HS-27A (cell line): ENCODE measurements at regions not wholly inside any gene's neighbourhood (a gene's known extent, or its start where the extent isn't known, plus 50 kb on each side); places are given as distances from the start of the nearest gene placed in this dataset.

Experiments used
- DNase-seq: peaks from one replicate; pipeline ENCODE4 v3.0.0-alpha.2; 2012; ENCODE audit warnings: low read depth, missing footprints

GRCh38 chr4:74649193-74649592 is 145.1 kb downstream of the BTC start:
- DNase-seq: no peak

DNA sequence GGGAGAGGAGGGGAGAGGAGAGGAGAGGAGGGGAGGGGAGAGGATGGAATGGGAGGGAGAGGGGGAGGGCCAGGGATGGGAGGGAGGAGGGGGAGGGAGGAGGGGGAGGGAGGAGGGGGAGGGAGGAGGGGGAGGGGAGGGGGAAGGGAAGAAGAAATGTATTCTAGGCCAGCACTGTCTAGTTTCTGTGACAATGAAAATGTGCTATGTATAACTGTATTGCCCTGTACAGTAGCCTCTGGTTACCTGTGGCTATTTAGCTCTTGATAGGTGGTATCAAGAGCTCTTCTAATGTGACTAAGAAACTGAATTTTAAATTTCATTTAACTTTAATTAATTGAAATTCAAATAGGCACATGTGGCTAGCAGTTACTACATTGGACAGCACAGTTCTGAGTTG is 143.1 kb downstream of the BTC start:
- no peak for DNase-seq

- no peak for DNase-seq
These were observed 140.7 kb downstream of the BTC start for GRCh38 chr4:74653331-74654229.

DNA sequence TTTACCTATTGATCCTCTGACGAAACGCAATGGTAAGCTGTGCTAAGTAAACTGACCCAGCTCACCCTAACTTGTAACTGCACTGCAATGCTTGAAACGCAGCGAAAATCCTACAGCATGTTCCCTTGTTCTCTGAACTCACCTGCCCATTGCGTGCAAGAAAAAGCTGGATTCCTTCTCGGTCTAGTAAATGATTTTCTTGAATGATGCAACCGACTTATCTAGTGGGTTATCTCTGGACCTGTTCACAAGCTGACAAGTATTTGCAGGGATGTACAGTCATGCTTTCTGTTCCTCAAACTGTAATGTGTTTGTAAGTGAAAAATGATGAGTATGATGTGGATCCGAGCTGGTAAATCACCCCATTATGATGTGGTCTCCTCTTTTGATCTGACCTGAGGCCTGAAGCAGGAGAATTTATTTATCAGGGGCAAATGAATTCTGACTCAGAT is 140.1 kb downstream of the BTC start:
- no peak for DNase-seq

DNA sequence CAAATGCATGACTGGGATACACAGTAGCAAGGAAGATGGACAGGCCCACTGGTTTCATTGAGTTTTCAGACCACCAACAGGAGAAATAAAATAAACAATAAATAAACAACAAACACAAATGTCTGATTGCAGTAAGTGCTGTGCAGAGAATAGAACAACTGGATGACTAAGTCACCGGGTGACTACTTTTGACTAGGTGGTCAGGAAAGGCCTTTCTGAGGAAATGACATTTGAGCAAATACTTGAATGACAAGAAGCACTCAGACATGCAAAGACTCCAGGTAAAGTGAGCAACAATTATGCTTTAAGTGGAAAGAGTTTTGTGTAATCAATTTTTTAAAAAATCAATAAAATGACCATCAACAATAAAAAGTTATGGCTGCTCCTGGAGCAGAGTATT is 137.7 kb downstream of the BTC start:
- DNase-seq: no peak

DNA sequence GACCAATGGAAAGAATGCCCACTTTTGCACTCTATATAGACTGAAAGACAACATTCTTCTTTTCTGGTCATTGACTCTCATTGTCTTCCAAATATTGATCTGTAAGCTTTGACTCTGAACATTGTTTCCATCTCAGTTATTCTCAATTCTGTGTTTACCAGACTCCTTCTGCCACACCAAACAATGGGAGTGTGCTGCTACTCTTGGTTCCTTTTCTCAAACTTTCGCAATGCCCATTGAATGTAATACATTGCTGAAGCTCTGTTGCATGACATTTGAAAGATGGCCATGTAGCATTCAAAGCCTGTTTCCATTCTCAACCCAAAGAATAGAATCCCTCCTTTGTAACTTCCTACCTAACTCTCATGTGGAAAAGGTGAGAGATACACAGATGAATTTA is 136.2 kb downstream of the BTC start:
- DNase-seq: no peak

DNA sequence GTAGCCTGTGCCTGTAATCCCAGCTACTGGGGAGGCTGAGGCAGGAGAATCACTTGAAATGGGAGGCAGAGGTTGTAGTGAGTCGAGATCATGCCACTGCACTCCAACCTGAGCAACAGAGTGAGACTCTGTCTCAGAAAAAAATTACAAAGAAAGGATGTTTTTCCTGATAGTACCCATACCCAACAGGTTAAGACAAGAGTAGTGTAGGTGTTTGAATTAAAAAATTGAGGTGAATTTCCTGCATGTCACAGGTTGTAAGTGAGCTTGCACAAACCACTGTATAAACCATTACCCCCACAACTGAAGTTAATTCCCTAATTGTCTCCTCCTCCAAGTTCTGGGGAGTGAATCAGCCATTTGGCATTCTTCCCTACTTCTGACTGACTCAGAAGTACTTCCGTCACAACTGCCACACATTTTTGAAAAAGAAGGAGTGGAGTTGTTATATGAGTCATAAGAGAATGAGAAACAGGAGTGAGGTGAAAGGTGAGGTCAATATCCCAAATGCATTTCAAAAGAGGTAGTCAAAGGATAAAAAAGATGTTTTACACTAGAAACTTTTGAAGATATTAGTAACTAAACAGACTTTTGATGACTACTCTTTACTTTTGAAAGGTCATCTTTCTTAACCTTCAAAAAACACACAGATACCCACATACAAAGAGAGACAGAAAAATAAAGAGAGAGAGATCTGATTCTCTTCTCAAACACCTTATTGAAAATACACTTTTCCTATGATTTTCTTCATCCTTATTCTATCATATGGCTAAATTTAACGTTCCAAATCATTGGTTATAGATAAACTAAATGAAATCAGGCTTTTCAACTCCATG is 134.5 kb downstream of the BTC start:
- DNase-seq: peak; percentile 90

DNA sequence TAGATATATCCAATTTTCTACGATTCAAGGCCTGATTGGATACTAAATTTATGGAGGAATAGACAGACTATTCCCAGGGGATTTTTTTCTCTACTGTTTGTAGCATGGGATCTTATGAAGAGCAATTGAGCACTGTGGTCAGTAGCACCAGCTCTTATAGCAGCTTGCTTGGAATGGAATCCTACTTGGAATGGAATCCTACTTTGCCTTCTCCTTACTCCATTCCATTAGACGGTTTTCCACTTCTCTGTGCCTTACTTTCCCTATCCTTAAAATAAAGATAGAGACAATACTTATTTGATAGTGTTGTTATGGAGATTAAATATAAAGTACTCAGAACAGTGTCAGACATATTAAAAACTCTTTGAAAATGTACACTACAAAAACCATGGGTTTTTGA is 133.5 kb downstream of the BTC start:
- no peak for DNase-seq

GRCh38 chr4:74661427-74662201 is 132.7 kb downstream of the BTC start:
- peak; percentile 19 for DNase-seq

- DNase-seq: no peak
These were observed 130.7 kb downstream of the BTC start for GRCh38 chr4:74663631-74664030.

DNA sequence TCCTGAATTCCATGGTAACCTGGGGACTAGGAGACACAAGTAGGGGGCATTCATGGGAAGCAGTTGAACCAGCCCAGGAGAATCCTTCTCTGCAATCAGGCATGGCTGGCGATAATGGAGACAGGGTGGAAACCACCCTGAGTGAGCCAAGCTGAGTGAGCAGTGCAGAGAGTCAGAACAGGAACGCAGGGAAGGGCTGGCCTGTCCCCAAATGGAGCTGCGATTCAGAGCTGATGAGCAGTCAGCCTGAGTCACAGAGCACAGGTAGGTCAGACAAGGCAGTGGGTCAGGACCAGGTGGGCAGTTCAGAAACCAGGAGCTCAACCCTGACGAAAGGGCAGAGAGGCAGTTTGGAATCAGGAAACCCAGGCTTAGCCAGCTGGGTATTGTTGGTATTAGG is 129.0 kb downstream of the BTC start:
- no peak for DNase-seq

DNA sequence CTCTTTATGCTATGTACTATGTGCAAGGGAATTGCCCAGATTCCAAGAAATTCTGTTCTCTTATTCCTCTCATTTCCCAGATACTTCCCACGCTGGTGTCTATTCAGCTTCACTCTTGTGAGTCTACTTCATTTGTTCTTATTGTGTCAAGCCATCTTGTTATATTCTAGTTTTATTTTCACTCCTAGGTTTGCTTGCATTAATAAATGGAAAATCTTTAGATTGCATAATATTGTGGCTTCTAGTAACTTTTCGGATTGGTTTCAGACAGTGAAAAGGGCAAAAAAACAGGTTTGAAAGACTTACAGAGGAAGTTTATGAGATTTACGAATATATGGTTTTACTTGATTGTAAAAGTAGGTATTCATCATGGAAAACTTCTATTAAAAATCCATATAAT is 128.4 kb downstream of the BTC start:
- DNase-seq: no peak

DNA sequence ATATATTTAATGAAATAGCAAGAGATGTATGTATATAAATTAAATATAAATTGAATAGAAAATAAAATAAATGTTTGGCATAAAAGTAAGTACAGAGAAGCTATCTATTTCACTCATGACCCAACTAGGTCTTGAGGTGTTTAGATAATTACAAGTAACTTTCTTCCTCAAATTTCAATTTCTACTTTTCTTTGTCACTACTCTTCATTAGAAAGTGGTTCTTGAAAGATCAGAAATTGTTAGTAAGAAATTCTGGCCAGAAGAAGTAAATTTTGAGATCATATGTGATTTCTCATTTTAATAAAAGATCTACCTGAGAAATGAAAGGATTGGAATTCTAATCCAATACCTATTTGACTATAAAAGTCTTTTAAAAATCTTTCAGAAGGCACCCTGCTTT is 126.9 kb downstream of the BTC start:
- DNase-seq: no peak

- no peak for DNase-seq
These were observed 126.4 kb downstream of the BTC start for GRCh38 chr4:74667944-74668343.

- no peak for DNase-seq
These were observed 124.6 kb downstream of the BTC start for GRCh38 chr4:74669702-74670101.

- no peak for DNase-seq
These were observed 123.7 kb downstream of the BTC start for GRCh38 chr4:74670583-74670982.

- DNase-seq: peak; percentile 36
These were observed 123.1 kb downstream of the BTC start for GRCh38 chr4:74671080-74671698.

- no peak for DNase-seq
These were observed 119.6 kb downstream of the BTC start for GRCh38 chr4:74674750-74675149.

DNA sequence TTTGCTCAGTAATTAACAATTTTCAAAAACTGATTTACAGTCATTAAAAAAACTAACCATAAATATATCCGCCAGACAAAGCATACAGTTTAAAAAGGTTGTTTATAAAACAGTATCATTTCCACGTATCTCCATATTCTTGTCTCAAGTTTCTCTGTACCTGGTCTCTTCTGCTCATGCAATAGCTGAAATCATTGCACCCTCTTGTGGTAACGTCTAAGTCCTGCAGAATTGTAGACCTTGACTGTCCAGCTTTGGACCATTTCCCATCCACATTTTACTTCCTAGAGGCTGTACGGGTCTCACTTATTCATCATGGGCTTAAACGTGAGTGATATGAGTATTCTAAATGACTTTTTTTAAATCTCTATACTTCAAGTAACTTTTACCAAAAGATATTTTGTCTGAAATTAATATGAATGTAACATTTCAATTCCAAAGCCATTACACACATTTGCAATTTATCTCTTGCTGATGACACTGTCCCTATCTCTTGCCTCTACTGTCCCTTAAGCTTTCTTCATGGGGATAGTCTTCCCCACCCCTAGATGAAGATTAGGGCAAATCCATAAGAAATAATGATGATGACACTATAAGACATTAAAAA is 118.5 kb downstream of the BTC start:
- DNase-seq: peak; percentile 27

GRCh38 chr4:74682567-74683359 is 111.6 kb downstream of the BTC start:
- DNase-seq: peak; percentile 80

GRCh38 chr4:74692972-74693371 is 101.4 kb downstream of the BTC start:
- no peak for DNase-seq
